ENCODE measurements at regions not wholly inside any gene's neighbourhood (a gene's known extent, or its start where the extent isn't known, plus 50 kb on each side); places are given as distances from the start of the nearest gene placed in this dataset.

- Histone ChIP-seq H3K9me3 (ENCODE audit: low read depth) (no peaks in the 10 kb centered on the region), H3K9me2 (replicated peaks; ENCODE audit: insufficient read depth) (no peaks in the 10 kb centered on the region), H3K36me3 (replicated peaks; ENCODE audit: insufficient read depth, low read depth) (no peaks in the 10 kb centered on the region), H3K27ac (no peak overlapping the region), H4K20me1 (ENCODE audit: insufficient read depth, poor library complexity, severe bottlenecking) (no peaks in the 10 kb centered on the region), H3K79me2 (no peaks in the 10 kb centered on the region), H3K27me3 (no peaks in the 10 kb centered on the region), H2AFZ (no peak overlapping the region), H3K4me3 (no peak overlapping the region), H3K4me2 (no peak overlapping the region), H3K4me1 (ENCODE audit: insufficient read depth) (no peaks in the 10 kb centered on the region)
- no peak for DNase-seq (ENCODE audit: low spot score)
- TF ChIP-seq EZH2 (IDR thresholded peaks at IDR 0.05; ENCODE audit: borderline replicate concordance) (no peak), EZH2phosphoT487 (IDR thresholded peaks at IDR 0.05; ENCODE audit: low read depth, severe bottlenecking, unreplicated experiment) (no peak)
- 97% methylated on average over 1 of the region's 1 CpG for WGBS (ENCODE audit: low lambda C conversion rate, missing lambda C conversion rate)
Measured at GRCh38 chr6:140806431-140806830, 1326.3 kb upstream of the GJE1 start.

- H4K20me1 ChIP-seq (ENCODE audit: insufficient read depth, poor library complexity, severe bottlenecking): no peaks in the 10 kb centered on the region
- no peaks in the 10 kb centered on the region for H3K79me2 ChIP-seq
- H3K27ac ChIP-seq: no peak overlapping the region
- TF ChIP-seq EZH2phosphoT487 (IDR thresholded peaks at IDR 0.05; ENCODE audit: low read depth, severe bottlenecking, unreplicated experiment): no peak
- no peaks in the 10 kb centered on the region for H3K4me1 ChIP-seq (ENCODE audit: insufficient read depth)
- no peaks in the 10 kb centered on the region for H3K9me3 ChIP-seq (ENCODE audit: low read depth)
- no peaks in the 10 kb centered on the region for H3K36me3 ChIP-seq (replicated peaks; ENCODE audit: insufficient read depth, low read depth)
- H3K4me2 ChIP-seq: no peak overlapping the region
- H3K4me3 ChIP-seq: no peak overlapping the region
- no peak overlapping the region for H2AFZ ChIP-seq
- no peaks in the 10 kb centered on the region for H3K9me2 ChIP-seq (replicated peaks; ENCODE audit: insufficient read depth)
- no peaks in the 10 kb centered on the region for H3K27me3 ChIP-seq
- DNase-seq (ENCODE audit: low spot score): no peak
Measured at GRCh38 chr6:140794544-140794943, 1338.2 kb upstream of the GJE1 start.

DNA sequence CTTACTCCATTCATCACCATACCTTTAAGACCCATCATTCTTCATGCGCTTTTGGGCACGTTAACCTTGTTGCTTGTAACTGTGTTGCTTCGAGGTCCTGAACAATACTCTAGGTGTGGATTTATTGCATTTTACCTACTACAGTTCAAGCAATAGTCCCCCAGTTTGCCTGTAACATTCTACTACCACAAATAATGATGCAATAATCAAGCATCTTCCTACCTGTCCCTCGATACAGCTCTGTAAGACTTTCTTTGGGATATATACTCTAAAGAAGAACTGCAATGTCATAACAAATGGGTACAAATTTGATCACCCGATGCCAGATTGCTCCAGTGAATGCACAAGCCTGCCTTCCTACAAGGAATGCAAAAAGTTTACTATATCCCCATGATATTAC lies 1342.6 kb upstream of the GJE1 start:
- TF ChIP-seq EZH2phosphoT487 (IDR thresholded peaks at IDR 0.05; ENCODE audit: low read depth, severe bottlenecking, unreplicated experiment) (no peak), EZH2 (IDR thresholded peaks at IDR 0.05; ENCODE audit: borderline replicate concordance) (no peak), CTCF (IDR thresholded peaks at IDR 0.05; ENCODE audit: poor library complexity) (no peak)

GRCh38 chr6:140789466-140789865 lies 1343.3 kb upstream of the GJE1 start:
- no peak overlapping the region for H3K27ac ChIP-seq

More for the DNA sequence above, 1342.6 kb upstream of the GJE1 start:
- no peak overlapping the region for H3K27ac ChIP-seq
- no peak overlapping the region for H2AFZ ChIP-seq
- H3K4me3 ChIP-seq: no peak overlapping the region
- WGBS (ENCODE audit: low lambda C conversion rate, missing lambda C conversion rate): 94% methylated on average over 5 of the region's 5 CpGs
- no peaks in the 10 kb centered on the region for H3K4me1 ChIP-seq (ENCODE audit: insufficient read depth)
- no peaks in the 10 kb centered on the region for H3K27me3 ChIP-seq
- H3K9me2 ChIP-seq (replicated peaks; ENCODE audit: insufficient read depth): no peaks in the 10 kb centered on the region
- DNase-seq (ENCODE audit: low spot score): no peak
- H4K20me1 ChIP-seq (ENCODE audit: insufficient read depth, poor library complexity, severe bottlenecking): no peaks in the 10 kb centered on the region
- H3K4me2 ChIP-seq: no peak overlapping the region
- H3K9me3 ChIP-seq (ENCODE audit: low read depth): no peaks in the 10 kb centered on the region
- no peaks in the 10 kb centered on the region for H3K36me3 ChIP-seq (replicated peaks; ENCODE audit: insufficient read depth, low read depth)
- H3K79me2 ChIP-seq: no peaks in the 10 kb centered on the region

More at GRCh38 chr6:140789466-140789865, 1343.3 kb upstream of the GJE1 start:
- H2AFZ ChIP-seq: no peak overlapping the region
- TF ChIP-seq CTCF (IDR thresholded peaks at IDR 0.05; ENCODE audit: poor library complexity) (no peak), EZH2 (IDR thresholded peaks at IDR 0.05; ENCODE audit: borderline replicate concordance) (no peak), EZH2phosphoT487 (IDR thresholded peaks at IDR 0.05; ENCODE audit: low read depth, severe bottlenecking, unreplicated experiment) (no peak)
- H3K9me3 ChIP-seq (ENCODE audit: low read depth): no peaks in the 10 kb centered on the region
- H3K9me2 ChIP-seq (replicated peaks; ENCODE audit: insufficient read depth): no peaks in the 10 kb centered on the region
- no peak overlapping the region for H3K4me2 ChIP-seq
- no peaks in the 10 kb centered on the region for H4K20me1 ChIP-seq (ENCODE audit: insufficient read depth, poor library complexity, severe bottlenecking)
- H3K4me3 ChIP-seq: no peak overlapping the region
- 88% methylated on average over 1 of the region's 1 CpG for WGBS (ENCODE audit: low lambda C conversion rate, missing lambda C conversion rate)
- H3K4me1 ChIP-seq (ENCODE audit: insufficient read depth): no peaks in the 10 kb centered on the region
- DNase-seq (ENCODE audit: low spot score): no peak
- H3K79me2 ChIP-seq: no peaks in the 10 kb centered on the region
- H3K36me3 ChIP-seq (replicated peaks; ENCODE audit: insufficient read depth, low read depth): no peaks in the 10 kb centered on the region
- no peaks in the 10 kb centered on the region for H3K27me3 ChIP-seq

Data from hepatocyte (in vitro differentiated cells).